GM23248 (cell line): ENCODE measurements at regions not wholly inside any gene's neighbourhood (a gene's known extent, or its start where the extent isn't known, plus 50 kb on each side); places are given as distances from the start of the nearest gene placed in this dataset.

ENCODE experiments used
- EZH2 ChIP-seq: fragments of 200-600 bp; sonication (generic); IDR thresholded peaks from 2 replicates; pipeline ENCODE4 v1.6.1; 2018; ENCODE audit warnings: antibody characterized with exemption, mild to moderate bottlenecking; ENCODE audit not compliant: insufficient read depth, poor library complexity, severe bottlenecking
- EZH2phosphoT487 ChIP-seq: fragments of 200-600 bp; sonication (generic); IDR thresholded peaks from 2 replicates; pipeline ENCODE4 v1.6.1; 2018; ENCODE audit warnings: antibody characterized with exemption, moderate library complexity, mild to moderate bottlenecking, low read depth; ENCODE audit not compliant: insufficient read depth

DNA sequence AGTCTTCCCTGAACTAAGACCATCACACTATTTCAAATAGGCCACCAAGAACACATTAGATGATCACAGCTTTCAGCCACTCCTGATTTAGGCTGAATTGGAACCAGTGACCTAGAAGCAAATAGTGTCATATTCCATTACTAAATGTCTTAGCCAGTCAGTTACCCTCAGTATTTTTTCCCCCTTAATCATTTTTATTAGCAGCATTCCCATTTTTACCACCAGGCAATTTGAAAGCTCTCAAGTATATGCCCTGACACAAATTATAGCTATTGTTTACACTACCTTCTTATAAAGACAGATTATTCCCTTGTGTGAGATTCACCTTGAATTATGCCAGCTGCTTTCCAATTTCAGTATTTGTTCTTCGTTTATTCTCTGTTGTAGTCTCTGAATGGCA lies 1146.9 kb downstream of the PDHA2 start:
- TF ChIP-seq EZH2 (no peak), EZH2phosphoT487 (no peak)
